K562 (cell line): ENCODE measurements at regions not wholly inside any gene's neighbourhood (a gene's known extent, or its start where the extent isn't known, plus 50 kb on each side); places are given as distances from the start of the nearest gene placed in this dataset.

Experiments used
- ATAC-seq: fragments of 200-7000 bp; cut with Tn5 transposase; 3 replicates; pipeline ENCODE4 v1.9.1; 2020; ENCODE audit warnings: moderate library complexity
- BruUV-seq: library from RNA; stranded (reverse); fragments of 400-500 nt; replicated peaks from 2 replicates; lab custom pipeline; 2021; lab: Mats Ljungman, UMichigan
- CTCF ChIA-PET: fragments of 300-600 bp; formaldehyde crosslinking; extraction: SDS; loops from one replicate; lab custom pipeline; 2021; ENCODE audit warnings: low intra/inter-chr PET ratio; lab: Yijun Ruan, JAX
- POLR2A ChIA-PET: fragments of 300-600, 350-650 bp; sonication (Branson Sonifier 250); formaldehyde crosslinking; extraction: SDS; loops from one replicate; lab custom pipeline; 2021; ENCODE audit warnings: antibody characterized with exemption, inconsistent platforms; lab: Yijun Ruan, JAX
- DNase-seq, 4 experiments: peaks; one replicate each; pipeline versions ENCODE4 v3.0.0 to v3.0.0-alpha.2; 2011 to 2018; ENCODE audit warnings: low spot score in 3 of 4, mixed read lengths in 3 of 4; ENCODE audit errors: extremely low read depth in 1 of 4
- FAIRE-seq: peaks from 2 replicates; lab custom pipeline; 2011; peaks lifted over from hg19 to GRCh38; lab: Jason Lieb, UNC
- H2AFZ ChIP-seq: 2 replicates; pipeline ENCODE4 v1.6.0; 2011; ENCODE audit warnings: low read depth, low read length, control low read depth, inconsistent platforms
- H3K27ac ChIP-seq: fragments of 200-600 bp; 3 replicates; pipeline ENCODE4 v1.8.0; 2011; ENCODE audit warnings: low read depth, mild to moderate bottlenecking, control low read depth, inconsistent platforms, low read length, moderate library complexity, mixed read lengths; ENCODE audit errors: extremely low read depth
- H3K27me3 ChIP-seq, 2 experiments: fragments of 300-600 bp in 1 of 2; 2 replicates in 1 of 2; 3 replicates in 1 of 2; pipeline versions ENCODE4 v1.6.0 to v1.8.0; 2011; ENCODE audit warnings: inconsistent platforms in 2 of 2, low read length in 2 of 2, mild to moderate bottlenecking in 1 of 2, mixed read lengths in 1 of 2, moderate library complexity in 1 of 2; ENCODE audit not compliant: control insufficient read depth in 2 of 2, insufficient read depth in 2 of 2
- H3K36me3 ChIP-seq: fragments of 300-600 bp; 3 replicates; pipeline ENCODE4 v1.8.0; 2011; ENCODE audit warnings: mild to moderate bottlenecking, low read length, inconsistent platforms; ENCODE audit not compliant: control insufficient read depth, insufficient read depth
- H3K4me1 ChIP-seq, 2 experiments: fragments of 200-600 bp in 1 of 2; replicated peaks in 1 of 2; 2 replicates in 1 of 2; 3 replicates in 1 of 2; pipeline versions ENCODE4 v1.5.1 to v1.8.0; 2011; ENCODE audit warnings: inconsistent platforms in 2 of 2, low read length in 2 of 2, mild to moderate bottlenecking in 1 of 2, mixed read lengths in 1 of 2, moderate library complexity in 1 of 2; ENCODE audit not compliant: control insufficient read depth in 2 of 2, insufficient read depth in 2 of 2
- H3K4me2 ChIP-seq: 2 replicates; pipeline ENCODE4 v1.6.1; 2011; ENCODE audit warnings: low read length, control low read depth, inconsistent platforms, mixed read lengths; ENCODE audit not compliant: insufficient read depth
- H3K4me3 ChIP-seq: fragments of 200-600 bp; sonication (generic), shearing (Covaris generic); 2 replicates; pipeline ENCODE4 v1.5.1; 2016; ENCODE audit warnings: control low read depth, inconsistent platforms
- H3K79me2 ChIP-seq: fragments of 200-600 bp; 3 replicates; pipeline ENCODE4 v1.8.0; 2011; ENCODE audit warnings: low read length, inconsistent platforms; ENCODE audit not compliant: control insufficient read depth, insufficient read depth
- H3K9ac ChIP-seq, 2 experiments: 2 replicates each; pipeline versions ENCODE4 v1.6.0 to v1.6.1; 2011; ENCODE audit warnings: low read depth in 2 of 2, low read length in 2 of 2, control low read depth in 1 of 2, inconsistent platforms in 1 of 2, mild to moderate bottlenecking in 1 of 2, mixed read lengths in 1 of 2; ENCODE audit not compliant: insufficient read depth in 1 of 2
- H3K9me1 ChIP-seq: one replicate; pipeline ENCODE4 v1.6.0; 2011; ENCODE audit warnings: inconsistent platforms, mild to moderate bottlenecking, low read length, moderate library complexity; ENCODE audit not compliant: control insufficient read depth, insufficient read depth
- H3K9me3 ChIP-seq: replicated peaks from 2 replicates; pipeline ENCODE4 v1.5.1; 2011; ENCODE audit warnings: low read depth, low read length, inconsistent platforms; ENCODE audit not compliant: control insufficient read depth, insufficient read depth
- H4K20me1 ChIP-seq: replicated peaks from 2 replicates; pipeline ENCODE4 v1.6.1; 2011; ENCODE audit warnings: low read length, inconsistent platforms, mixed read lengths; ENCODE audit not compliant: control insufficient read depth, insufficient read depth
- ARID2 ChIP-seq: fragments of 450-650 bp; IDR thresholded peaks from 2 replicates; pipeline ENCODE4 v1.6.1; 2017; ENCODE audit warnings: antibody characterized with exemption, mild to moderate bottlenecking
- BACH1 ChIP-seq: fragments of 200-800 bp; sonication (Bioruptor generic); IDR thresholded peaks from 2 replicates; pipeline ENCODE4 v1.6.1; 2016; ENCODE audit warnings: missing genetic modification characterization, missing compliant biosample characterization
- CLOCK ChIP-seq: fragments of 250-450 bp; sonication (Bioruptor Pico); IDR thresholded peaks from 2 replicates; pipeline ENCODE4 v1.4.0; 2020; ENCODE audit warnings: mild to moderate bottlenecking, moderate library complexity, borderline replicate concordance
- CREB1 ChIP-seq, 2 experiments: sonication (generic) in 1 of 2; formaldehyde crosslinking in 1 of 2; IDR thresholded peaks; 2 replicates each; pipeline versions ENCODE4 v1.6.1 to v1.8.0; 2012 to 2022; ENCODE audit warnings: inconsistent platforms in 1 of 2, mild to moderate bottlenecking in 1 of 2, missing genetic modification reagents in 1 of 2, moderate library complexity in 1 of 2
- HNRNPUL1 ChIP-seq: fragments of 200-400 bp; formaldehyde crosslinking; IDR thresholded peaks from 2 replicates; pipeline ENCODE4 v1.6.1; 2017; ENCODE audit warnings: low read length
- JUND ChIP-seq, 2 experiments: IDR thresholded peaks; 2 replicates in 1 of 2; 3 replicates in 1 of 2; pipeline ENCODE4 v1.6.1; 2011; ENCODE audit warnings: borderline replicate concordance in 2 of 2, low read depth in 2 of 2, low read length in 2 of 2, improper control_type of control experiment in 1 of 2, missing biosample characterization in 1 of 2, missing genetic modification characterization in 1 of 2, missing genetic modification reagents in 1 of 2
- MAFG ChIP-seq: fragments of 450-650 bp; conservative IDR thresholded peaks from 2 replicates; pipeline ENCODE4 v1.6.1; 2016; ENCODE audit warnings: missing genetic modification characterization, missing compliant biosample characterization
- MAFK ChIP-seq: IDR thresholded peaks from 2 replicates; pipeline ENCODE4 v1.6.1; 2011; ENCODE audit warnings: low read length, improper control_type of control experiment
- MCM2 ChIP-seq: fragments of 450-650 bp; IDR thresholded peaks from 2 replicates; pipeline ENCODE4 v1.6.1; 2017; ENCODE audit warnings: low read depth, mild to moderate bottlenecking
- NFE2 ChIP-seq: IDR thresholded peaks from 2 replicates; pipeline ENCODE4 v1.6.1; 2014; ENCODE audit warnings: antibody characterized with exemption, low read depth
- SMC3 ChIP-seq: conservative IDR thresholded peaks from 2 replicates; pipeline ENCODE4 v1.6.1; 2011; ENCODE audit warnings: low read depth, low read length, improper control_type of control experiment; ENCODE audit not compliant: insufficient read depth
- TEAD2 ChIP-seq: fragments of 450-650 bp; IDR thresholded peaks from 2 replicates; pipeline ENCODE4 v1.6.1; 2016; ENCODE audit warnings: missing genetic modification characterization, control low read depth, missing compliant biosample characterization
- TEAD4 ChIP-seq, 2 experiments: sonication (generic) in 1 of 2; formaldehyde crosslinking in 1 of 2; IDR thresholded peaks; 2 replicates each; pipeline versions ENCODE4 v1.6.1 to v1.8.0; 2012 to 2022; ENCODE audit warnings: borderline replicate concordance in 1 of 2, inconsistent platforms in 1 of 2, low read length in 1 of 2, mild to moderate bottlenecking in 1 of 2, missing genetic modification reagents in 1 of 2
- ZNF316 ChIP-seq: fragments of 450-650 bp; IDR thresholded peaks from 2 replicates; pipeline ENCODE4 v1.6.1; 2016
- ZNF76 ChIP-seq: fragments of 250-450 bp; sonication (Bioruptor Pico); IDR thresholded peaks from 2 replicates; pipeline ENCODE4 v1.4.0; 2020; ENCODE audit warnings: mild to moderate bottlenecking, moderate library complexity, borderline replicate concordance
- WGBS: fragments of 100-300 bp; shearing (Covaris generic); methylation state at CpG from one replicate; pipeline ENCODE4 v1.1.6; 2016; ENCODE audit warnings: low coverage, mixed read lengths; ENCODE audit not compliant: insufficient coverage; ENCODE audit errors: missing lambda C conversion rate; 5-methylcytosine and 5-hydroxymethylcytosine counted together
- in situ Hi-C: fragments of 300-500 bp; cut with MboI; formaldehyde crosslinking; loops from 4 replicates; pipeline ENCODE4 v1.15.0; 2018; ENCODE audit warnings: inconsistent platforms, mixed read lengths
- intact Hi-C: fragments of 100-400 bp; cut with micrococcal nuclease; formaldehyde crosslinking; loops from 2 replicates; pipeline ENCODE4 v1.14.2; 2022
- TF ChIP-seq, protein P1 (sequence below): fragments of 450-650 bp; formaldehyde crosslinking; IDR thresholded peaks from 2 replicates; pipeline ENCODE4 v1.4.0; 2020; ENCODE audit warnings: mild to moderate bottlenecking, moderate library complexity

DNA sequence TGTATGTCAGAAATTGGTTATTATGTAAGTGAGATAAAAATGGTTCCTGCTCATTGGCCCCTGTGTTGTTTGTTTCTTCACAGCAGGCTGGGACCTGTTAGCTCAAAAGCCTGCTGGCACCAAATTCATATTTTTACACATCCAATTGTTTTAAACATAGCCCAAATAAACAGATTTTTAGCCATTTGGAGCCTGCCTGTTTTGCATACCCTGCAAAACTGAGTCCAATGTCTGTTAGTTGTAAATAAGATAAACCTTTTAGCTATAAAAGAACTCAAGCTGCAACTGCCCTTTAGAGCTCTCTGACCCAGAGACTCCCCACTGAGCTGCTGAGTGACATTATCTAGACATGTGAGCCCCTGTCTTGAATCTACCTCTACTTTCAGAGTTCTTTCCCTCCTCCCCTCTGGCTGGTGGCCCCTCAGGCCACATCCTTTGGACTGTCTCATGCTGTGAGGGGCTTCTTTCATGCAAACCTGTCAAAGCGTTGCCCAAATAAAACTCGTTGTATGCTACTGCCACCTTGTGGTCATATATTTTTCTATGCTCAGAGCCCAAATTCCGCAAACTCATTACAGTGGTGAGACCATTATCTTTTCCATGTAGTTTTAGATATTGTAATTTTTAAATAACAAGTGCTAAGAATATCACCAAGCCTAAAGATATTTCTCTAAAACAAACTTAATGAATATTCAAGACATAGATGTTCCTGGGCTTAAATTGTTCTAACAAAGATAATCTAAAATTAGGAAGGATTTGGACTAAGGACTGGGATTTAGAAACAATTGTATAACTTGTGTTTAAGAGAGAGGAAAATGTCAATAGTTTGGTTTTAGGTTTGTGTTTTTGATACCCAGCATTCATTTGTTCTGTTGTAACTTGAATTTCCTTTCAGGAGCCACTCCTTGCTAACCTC is 337.9 kb downstream of the AACS start:
- BruUV-seq, result no TSS peak
- H3K79me2 ChIP-seq, result no peaks in the 10 kb centered on the region
- intact Hi-C loops, result loop anchor here (1.0 kb wide), 3 partner anchors 72 to 220 kb away; no protein-coding TSS in a partner anchor
- no peaks in the 10 kb centered on the region for H4K20me1 ChIP-seq
- ATAC-seq (peak; percentile 86), FAIRE-seq (peak; percentile 88), DNase-seq (peak; percentile 30 to 58 (median 50))
- H3K36me3 ChIP-seq, result no peaks in the 10 kb centered on the region
- no peak overlapping the region for H3K4me2 ChIP-seq
- H3K9ac ChIP-seq, result no peak overlapping the region
- ChIA-PET POLR2A (interaction anchor here (0.7 kb wide), 1 partner anchor 12 kb away, joined by 3 read pairs; no protein-coding TSS in a partner anchor), CTCF (interaction anchor here (0.6 to 3.8 kb wide), 4 partner anchors 53 to 220 kb away, joined by 3 to 15 read pairs (median 8); no protein-coding TSS in a partner anchor)
- no peak overlapping the region for H3K27ac ChIP-seq
- H3K9me1 ChIP-seq, result no peaks in the 10 kb centered on the region
- no peaks in the 10 kb centered on the region for H3K9me3 ChIP-seq
- H3K27me3 ChIP-seq, result no peaks in the 10 kb centered on the region
- H3K4me1 ChIP-seq, result no peaks in the 10 kb centered on the region
- no peak overlapping the region for H2AFZ ChIP-seq
- H3K4me3 ChIP-seq, result no peak overlapping the region
- WGBS, result 0% methylated on average over 3 of the region's 3 CpGs
- in situ Hi-C loops, result no loop called here
- TF ChIP-seq SMC3 (peak; percentile 63), HNRNPUL1 (no peak), MCM2 (no peak), ZNF76 (CRISPR knock-in tag) (no peak), MAFG (tag) (0 out of 2 replicates have a peak, but pooled peaks have one; percentile 10), JUND (IDR thresholded peaks at IDR 0.05; ENCODE audit: borderline replicate concordance, low read depth, low read length) (peak; percentile 14; the same call in 1 of the 2 replicates), JUND (tag; IDR thresholded peaks at IDR 0.05; ENCODE audit: borderline replicate concordance, low read depth, low read length) (no peak), CLOCK (no peak), MAFK (peak; percentile 9; the same call in 1 of the 2 replicates), TEAD2 (tag) (0 out of 2 replicates have a peak, but pooled peaks have one; percentile 41), ZNF316 (peak; percentile 10; the same call in 1 of the 2 replicates), BACH1 (no peak), ARID2 (0 out of 2 replicates have a peak, but pooled peaks have one; percentile 20), CREB1 (IDR thresholded peaks at IDR 0.05) (no peak), CREB1 (CRISPR knock-in tag; IDR thresholded peaks at IDR 0.05) (no peak), NFE2 (peak; percentile 63), TEAD4 (IDR thresholded peaks at IDR 0.05; ENCODE audit: low read length) (peak; percentile 36; the same call in 1 of the 2 replicates), TEAD4 (CRISPR knock-in tag; IDR thresholded peaks at IDR 0.05; ENCODE audit: borderline replicate concordance) (no peak)
- TF ChIP-seq, protein P1, sequence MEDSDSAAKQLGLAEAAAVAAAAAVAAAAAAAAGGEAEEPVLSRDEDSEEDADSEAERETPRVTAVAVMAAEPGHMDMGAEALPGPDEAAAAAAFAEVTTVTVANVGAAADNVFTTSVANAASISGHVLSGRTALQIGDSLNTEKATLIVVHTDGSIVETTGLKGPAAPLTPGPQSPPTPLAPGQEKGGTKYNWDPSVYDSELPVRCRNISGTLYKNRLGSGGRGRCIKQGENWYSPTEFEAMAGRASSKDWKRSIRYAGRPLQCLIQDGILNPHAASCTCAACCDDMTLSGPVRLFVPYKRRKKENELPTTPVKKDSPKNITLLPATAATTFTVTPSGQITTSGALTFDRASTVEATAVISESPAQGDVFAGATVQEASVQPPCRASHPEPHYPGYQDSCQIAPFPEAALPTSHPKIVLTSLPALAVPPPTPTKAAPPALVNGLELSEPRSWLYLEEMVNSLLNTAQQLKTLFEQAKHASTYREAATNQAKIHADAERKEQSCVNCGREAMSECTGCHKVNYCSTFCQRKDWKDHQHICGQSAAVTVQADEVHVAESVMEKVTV (CRISPR knock-in tag), result 0 out of 2 replicates have a peak, but pooled peaks have one; percentile 22
